DND-41 (cell line): ENCODE measurements at regions not wholly inside any gene's neighbourhood (a gene's known extent, or its start where the extent isn't known, plus 50 kb on each side); places are given as distances from the start of the nearest gene placed in this dataset.
A peak's percentile ranks its signal among the peaks of the same experiment; 100 is the strongest.
"Not testable (repeated sequence)": the region's sequence is repeated elsewhere in the genome, so short reads cannot be mapped to it uniquely, and the experiment has no call there.

ENCODE experiments used
- ATAC-seq: fragments of 200-7000 bp; cut with Tn5 transposase; 3 replicates; pipeline ENCODE4 v1.9.1; 2021; ENCODE audit warnings: low read depth; ENCODE audit not compliant: insufficient read depth
- DNase-seq: peaks from one replicate; pipeline ENCODE4 v3.0.0-alpha.2; 2020
- H2AFZ ChIP-seq: 2 replicates; pipeline ENCODE4 v1.6.0; 2012; ENCODE audit warnings: low read depth, low read length
- H3K27ac ChIP-seq: 2 replicates; pipeline ENCODE4 v1.5.1; 2012; ENCODE audit warnings: low read length, inconsistent platforms
- H3K27me3 ChIP-seq: fragments of 200-600 bp; sonication (generic); 2 replicates; pipeline ENCODE4 v1.6.0; 2012; ENCODE audit warnings: low read length, mild to moderate bottlenecking, inconsistent platforms; ENCODE audit not compliant: insufficient read depth, poor library complexity
- H3K36me3 ChIP-seq: 2 replicates; pipeline ENCODE4 v1.5.1; 2012; ENCODE audit warnings: low read length, inconsistent platforms; ENCODE audit not compliant: insufficient read depth
- H3K4me1 ChIP-seq: 2 replicates; pipeline ENCODE4 v1.5.1; 2012; ENCODE audit warnings: mild to moderate bottlenecking, low read length; ENCODE audit not compliant: insufficient read depth
- H3K4me2 ChIP-seq: 2 replicates; pipeline ENCODE4 v1.6.0; 2012; ENCODE audit warnings: mild to moderate bottlenecking, moderate library complexity, low read length, inconsistent platforms; ENCODE audit not compliant: insufficient read depth
- H3K4me3 ChIP-seq, 2 experiments: fragments of 200-600 bp in 1 of 2; shearing (Covaris generic) in 1 of 2; 2 replicates each; pipeline ENCODE4 v1.5.1; 2012 to 2016; ENCODE audit warnings: inconsistent platforms in 2 of 2, low read length in 2 of 2, mild to moderate bottlenecking in 2 of 2, low read depth in 1 of 2, moderate library complexity in 1 of 2
- H3K79me2 ChIP-seq: 2 replicates; pipeline ENCODE4 v1.6.0; 2012; ENCODE audit warnings: low read length, inconsistent platforms; ENCODE audit not compliant: insufficient read depth
- H3K9ac ChIP-seq: 2 replicates; pipeline ENCODE4 v1.6.0; 2012; ENCODE audit warnings: low read depth, mild to moderate bottlenecking, inconsistent platforms, low read length, moderate library complexity
- H3K9me3 ChIP-seq: 2 replicates; pipeline ENCODE4 v1.5.1; 2012; ENCODE audit warnings: low read length, moderate library complexity, mild to moderate bottlenecking, inconsistent platforms; ENCODE audit not compliant: insufficient read depth, severe bottlenecking
- H4K20me1 ChIP-seq: 2 replicates; pipeline ENCODE4 v1.6.0; 2012; ENCODE audit warnings: low read length; ENCODE audit not compliant: insufficient read depth
- EZH2 ChIP-seq: IDR thresholded peaks from 3 replicates; pipeline ENCODE4 v1.6.1; 2012; ENCODE audit warnings: borderline replicate concordance, low read depth, mild to moderate bottlenecking, moderate library complexity, low read length, inconsistent platforms; ENCODE audit not compliant: severe bottlenecking
- TF ChIP-seq, protein P1 (sequence below): IDR thresholded peaks from 2 replicates; pipeline ENCODE4 v1.5.1; 2012; ENCODE audit warnings: borderline replicate concordance, low read length, moderate library complexity, mild to moderate bottlenecking; ENCODE audit not compliant: poor library complexity, severe bottlenecking; ENCODE audit errors: extremely low read depth

DNA sequence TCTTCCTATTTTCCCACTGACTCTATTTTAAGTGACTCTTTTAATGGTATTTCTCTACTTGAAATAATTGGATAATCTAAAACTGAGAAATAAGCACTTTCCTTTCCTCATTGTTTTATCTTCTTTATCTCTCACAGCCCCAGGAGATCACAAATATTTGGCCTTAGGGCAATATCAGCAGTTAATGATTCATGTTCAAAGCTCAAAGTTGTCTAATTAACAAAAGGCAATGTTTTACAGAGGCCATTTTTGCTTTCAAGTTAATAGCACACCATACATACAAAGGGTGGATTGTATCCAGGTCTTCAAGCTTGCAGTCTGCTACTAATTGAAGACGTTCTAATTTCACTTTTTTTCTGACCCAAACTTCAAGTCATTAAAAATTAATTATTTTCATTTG is 120.1 kb downstream of the LRRN1 start:
- Histone ChIP-seq H3K4me3 (no peak overlapping the region), H4K20me1 (no peaks in the 10 kb centered on the region), H3K79me2 (no peaks in the 10 kb centered on the region), H3K9me3 (no peaks in the 10 kb centered on the region), H3K27me3 (no peaks in the 10 kb centered on the region), H3K4me2 (no peak overlapping the region), H3K4me1 (no peaks in the 10 kb centered on the region), H3K9ac (no peak overlapping the region), H3K36me3 (no peaks in the 10 kb centered on the region), H3K27ac (no peak overlapping the region), H2AFZ (no peak overlapping the region)
- no peak for ATAC-seq
- no peak for TF ChIP-seq EZH2
- no peak for DNase-seq

DNA sequence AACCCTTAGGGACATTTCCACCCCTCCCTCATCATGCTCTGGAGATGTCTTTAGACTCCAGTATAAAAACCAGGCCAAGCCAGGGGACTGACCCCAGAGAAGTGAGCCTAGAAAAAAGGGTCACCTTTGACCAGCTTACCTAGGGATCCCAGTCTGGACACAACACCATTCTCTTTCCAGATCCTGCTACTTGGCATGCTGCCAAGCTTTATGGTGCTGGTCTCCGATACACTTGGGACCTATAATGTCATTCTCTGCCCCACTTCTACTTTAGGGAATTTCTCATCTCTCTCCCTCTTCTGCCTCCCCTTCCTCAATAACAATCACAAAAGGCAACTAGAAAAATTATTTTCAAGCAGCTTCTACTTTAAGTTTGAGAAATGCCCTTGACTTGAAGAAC is 124.4 kb downstream of the LRRN1 start:
- Histone ChIP-seq H3K4me1 (no peaks in the 10 kb centered on the region), H3K4me2 (no peak overlapping the region), H3K79me2 (no peaks in the 10 kb centered on the region), H3K4me3 (no peak overlapping the region), H3K27me3 (no peaks in the 10 kb centered on the region), H3K27ac (no peak overlapping the region), H2AFZ (no peak overlapping the region), H3K36me3 (no peaks in the 10 kb centered on the region), H3K9me3 (no peaks in the 10 kb centered on the region), H3K9ac (no peak overlapping the region), H4K20me1 (no peaks in the 10 kb centered on the region)
- no peak for DNase-seq
- ATAC-seq, result no peak
- no peak for TF ChIP-seq EZH2
- TF ChIP-seq, protein P1, sequence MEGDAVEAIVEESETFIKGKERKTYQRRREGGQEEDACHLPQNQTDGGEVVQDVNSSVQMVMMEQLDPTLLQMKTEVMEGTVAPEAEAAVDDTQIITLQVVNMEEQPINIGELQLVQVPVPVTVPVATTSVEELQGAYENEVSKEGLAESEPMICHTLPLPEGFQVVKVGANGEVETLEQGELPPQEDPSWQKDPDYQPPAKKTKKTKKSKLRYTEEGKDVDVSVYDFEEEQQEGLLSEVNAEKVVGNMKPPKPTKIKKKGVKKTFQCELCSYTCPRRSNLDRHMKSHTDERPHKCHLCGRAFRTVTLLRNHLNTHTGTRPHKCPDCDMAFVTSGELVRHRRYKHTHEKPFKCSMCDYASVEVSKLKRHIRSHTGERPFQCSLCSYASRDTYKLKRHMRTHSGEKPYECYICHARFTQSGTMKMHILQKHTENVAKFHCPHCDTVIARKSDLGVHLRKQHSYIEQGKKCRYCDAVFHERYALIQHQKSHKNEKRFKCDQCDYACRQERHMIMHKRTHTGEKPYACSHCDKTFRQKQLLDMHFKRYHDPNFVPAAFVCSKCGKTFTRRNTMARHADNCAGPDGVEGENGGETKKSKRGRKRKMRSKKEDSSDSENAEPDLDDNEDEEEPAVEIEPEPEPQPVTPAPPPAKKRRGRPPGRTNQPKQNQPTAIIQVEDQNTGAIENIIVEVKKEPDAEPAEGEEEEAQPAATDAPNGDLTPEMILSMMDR, result no peak

- ATAC-seq (no peak), DNase-seq (no peak)
- TF ChIP-seq, protein P1, result no peak
- no peak for TF ChIP-seq EZH2
- H3K27ac ChIP-seq, result no peak overlapping the region
- H3K4me3 ChIP-seq, result no peak overlapping the region
- H3K36me3 ChIP-seq, result no peaks in the 10 kb centered on the region
- H3K4me1 ChIP-seq, result no peaks in the 10 kb centered on the region
- no peaks in the 10 kb centered on the region for H3K79me2 ChIP-seq
- H3K27me3 ChIP-seq, result no peaks in the 10 kb centered on the region
- H2AFZ ChIP-seq, result no peak overlapping the region
- no peaks in the 10 kb centered on the region for H4K20me1 ChIP-seq
- H3K4me2 ChIP-seq, result no peak overlapping the region
- peaks cover 4% of the 10 kb centered on the region for H3K9me3 ChIP-seq
- H3K9ac ChIP-seq, result no peak overlapping the region
Observed at GRCh38 chr3:3927198-3927597, 128.0 kb downstream of the LRRN1 start.

DNA sequence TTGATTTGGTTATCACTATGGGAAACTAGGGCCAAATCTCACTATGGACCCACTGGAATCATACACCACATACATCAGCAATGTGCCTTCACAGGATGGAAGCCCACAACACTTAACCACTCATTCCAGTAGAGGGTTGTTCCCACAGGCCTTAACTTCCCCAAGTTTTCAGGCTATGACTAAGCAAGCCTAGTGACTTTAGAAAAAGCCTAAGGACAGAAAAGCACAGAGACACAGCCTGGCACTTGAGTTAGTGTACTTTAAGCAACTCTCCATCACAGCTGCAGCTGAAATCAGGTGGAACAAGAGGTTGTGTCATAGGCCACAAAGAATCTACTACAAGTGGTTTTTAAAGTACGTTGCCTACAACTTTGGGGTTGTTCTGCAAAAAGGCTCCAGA is 128.7 kb downstream of the LRRN1 start:
- TF ChIP-seq, protein P1, result no peak
- no peak for TF ChIP-seq EZH2
- H3K9ac ChIP-seq, result no peak overlapping the region
- no peak overlapping the region for H3K4me2 ChIP-seq
- peaks cover 4% of the 10 kb centered on the region for H3K9me3 ChIP-seq
- H4K20me1 ChIP-seq, result no peaks in the 10 kb centered on the region
- no peak overlapping the region for H2AFZ ChIP-seq
- H3K36me3 ChIP-seq, result no peaks in the 10 kb centered on the region
- ATAC-seq, result no peak
- H3K4me1 ChIP-seq, result no peaks in the 10 kb centered on the region
- no peak for DNase-seq
- H3K27me3 ChIP-seq, result no peaks in the 10 kb centered on the region
- H3K79me2 ChIP-seq, result no peaks in the 10 kb centered on the region
- no peak overlapping the region for H3K27ac ChIP-seq
- no peak overlapping the region for H3K4me3 ChIP-seq

- not testable (repeated sequence) for H3K36me3 ChIP-seq, H3K9me3 ChIP-seq, H3K9ac ChIP-seq, H3K4me2 ChIP-seq, H2AFZ ChIP-seq, H3K4me3 ChIP-seq, ATAC-seq, H3K4me1 ChIP-seq, H4K20me1 ChIP-seq, H3K27ac ChIP-seq, H3K79me2 ChIP-seq, H3K27me3 ChIP-seq
- peak; percentile 4 for DNase-seq
Observed at GRCh38 chr3:3941380-3941779, 142.1 kb downstream of the LRRN1 start.
